HepG2 (cell line): ENCODE measurements at regions not wholly inside any gene's neighbourhood (a gene's known extent, or its start where the extent isn't known, plus 50 kb on each side); places are given as distances from the start of the nearest gene placed in this dataset.

Experiments used
- ATAC-seq: fragments of 200-7000 bp; cut with Tn5 transposase; 3 replicates; pipeline ENCODE4 v1.9.1; 2020; ENCODE audit warnings: mild to moderate bottlenecking, moderate library complexity
- BruUV-seq: library from RNA; stranded (reverse); fragments of 400-500 nt; replicated peaks from 2 replicates; lab custom pipeline; 2021; lab: Mats Ljungman, UMichigan
- CTCF ChIA-PET: fragments of 300-600 bp; formaldehyde crosslinking; extraction: SDS; loops from one replicate; lab custom pipeline; 2021; ENCODE audit warnings: low total read pairs, inconsistent platforms, low intra/inter-chr PET ratio; lab: Yijun Ruan, JAX
- POLR2A ChIA-PET: fragments of 350-600 bp; sonication (Branson Sonifier 250); formaldehyde crosslinking; loops from one replicate; lab custom pipeline; 2020; ENCODE audit warnings: antibody characterized with exemption, inconsistent platforms; lab: Yijun Ruan, JAX
- DNase-seq: peaks from one replicate; pipeline ENCODE4 v3.0.0-alpha.2; 2015; ENCODE audit warnings: low spot score
- FAIRE-seq: peaks from 3 replicates; lab custom pipeline; 2011; peaks lifted over from hg19 to GRCh38; lab: Jason Lieb, UNC
- H2AFZ ChIP-seq: one replicate; pipeline ENCODE4 v1.6.1; 2011; ENCODE audit warnings: low read length, inconsistent platforms
- H3K27ac ChIP-seq: fragments of 300-600 bp; 3 replicates; pipeline ENCODE4 v1.8.0; 2011; ENCODE audit warnings: mixed run types, mild to moderate bottlenecking, mixed read lengths, low read length, inconsistent platforms; ENCODE audit not compliant: insufficient read depth; ENCODE audit errors: extremely low read length
- H3K27me3 ChIP-seq, 2 experiments: fragments of 200-600 bp in 1 of 2; 2 replicates in 1 of 2; 3 replicates in 1 of 2; pipeline versions ENCODE4 v1.6.0 to v1.8.0; 2011; ENCODE audit warnings: low read length in 2 of 2, mild to moderate bottlenecking in 2 of 2, moderate library complexity in 2 of 2, inconsistent platforms in 1 of 2; ENCODE audit not compliant: insufficient read depth in 2 of 2, control insufficient read depth in 1 of 2
- H3K36me3 ChIP-seq, 2 experiments: fragments of 200-600 bp in 1 of 2; replicated peaks in 1 of 2; 2 replicates in 1 of 2; 3 replicates in 1 of 2; pipeline versions ENCODE4 v1.5.1 to v1.8.0; 2011; ENCODE audit warnings: low read length in 2 of 2, inconsistent platforms in 1 of 2; ENCODE audit not compliant: insufficient read depth in 2 of 2, control insufficient read depth in 1 of 2
- H3K4me1 ChIP-seq: 2 replicates; pipeline ENCODE4 v1.5.1; 2012; ENCODE audit warnings: low read length, inconsistent platforms; ENCODE audit not compliant: insufficient read depth
- H3K4me2 ChIP-seq: 2 replicates; pipeline ENCODE4 v1.6.0; 2011; ENCODE audit warnings: low read depth, low read length, inconsistent platforms
- H3K4me3 ChIP-seq, 3 experiments: fragments of 200-600 bp in 1 of 3; sonication (generic), shearing (Covaris generic) in 1 of 3; replicated peaks in 1 of 3; 2 replicates each; pipeline ENCODE4 v1.5.1; 2011 to 2016; ENCODE audit warnings: low read length in 3 of 3, inconsistent platforms in 2 of 3, low read depth in 2 of 3, mild to moderate bottlenecking in 2 of 3, control low read depth in 1 of 3, mixed read lengths in 1 of 3; ENCODE audit not compliant: insufficient read depth in 1 of 3
- H3K79me2 ChIP-seq: one replicate; pipeline ENCODE4 v1.6.1; 2011; ENCODE audit warnings: low read length, inconsistent platforms; ENCODE audit not compliant: insufficient read depth
- H3K9ac ChIP-seq: 2 replicates; pipeline ENCODE4 v1.6.0; 2011; ENCODE audit warnings: mild to moderate bottlenecking, low read depth, low read length, inconsistent platforms; ENCODE audit not compliant: insufficient read depth
- H3K9me3 ChIP-seq: 2 replicates; pipeline ENCODE4 v1.5.1; 2012; ENCODE audit warnings: mild to moderate bottlenecking, low read length
- H4K20me1 ChIP-seq: 2 replicates; pipeline ENCODE4 v1.6.0; 2011; ENCODE audit warnings: inconsistent platforms, mild to moderate bottlenecking, low read length, moderate library complexity; ENCODE audit not compliant: insufficient read depth
- AHR ChIP-seq: IDR thresholded peaks from 2 replicates; pipeline ENCODE4 v1.6.1; 2018; ENCODE audit warnings: missing genetic modification reagents, missing compliant biosample characterization
- ARID2 ChIP-seq: sonication (generic); formaldehyde crosslinking; IDR thresholded peaks from 2 replicates; pipeline ENCODE4 v1.8.1; 2022; ENCODE audit warnings: mild to moderate bottlenecking, missing genetic modification reagents, borderline replicate concordance
- BRF2 ChIP-seq: sonication (generic); formaldehyde crosslinking; IDR thresholded peaks from 2 replicates; pipeline ENCODE4 v1.8.1; 2022; ENCODE audit warnings: mild to moderate bottlenecking, missing genetic modification reagents
- CCDC6 ChIP-seq: sonication (generic); formaldehyde crosslinking; IDR thresholded peaks from 2 replicates; pipeline ENCODE4 v1.8.1; 2022; ENCODE audit warnings: mild to moderate bottlenecking, missing genetic modification reagents, moderate library complexity
- DMAP1 ChIP-seq: IDR thresholded peaks from 2 replicates; pipeline ENCODE4 v1.6.1; 2016
- ETV5 ChIP-seq: IDR thresholded peaks from 2 replicates; pipeline ENCODE4 v1.6.1; 2018; ENCODE audit warnings: missing biosample characterization, missing genetic modification reagents, inconsistent platforms, borderline replicate concordance
- FOXK2 ChIP-seq: fragments of 450-650 bp; IDR thresholded peaks from 2 replicates; pipeline ENCODE4 v1.6.1; 2016
- HMGXB4 ChIP-seq, 2 experiments: sonication (generic) in 1 of 2; formaldehyde crosslinking in 1 of 2; IDR thresholded peaks; 2 replicates each; pipeline versions ENCODE4 v1.4.0 to v1.6.1; 2018 to 2020; ENCODE audit warnings: missing genetic modification reagents in 2 of 2, borderline replicate concordance in 1 of 2, low read depth in 1 of 2, mild to moderate bottlenecking in 1 of 2, missing biosample characterization in 1 of 2
- HNRNPH1 ChIP-seq: fragments of 200-400 bp; formaldehyde crosslinking; optimal IDR thresholded peaks from 2 replicates; pipeline ENCODE3; 2017; ENCODE audit warnings: mild to moderate bottlenecking, low read depth, low read length
- IKZF1 ChIP-seq: fragments of 450-650 bp; IDR thresholded peaks from 2 replicates; pipeline ENCODE4 v1.7.1; 2016
- MIER3 ChIP-seq: IDR thresholded peaks from 2 replicates; pipeline ENCODE4 v1.6.1; 2016; ENCODE audit warnings: missing compliant biosample characterization, borderline replicate concordance
- SNAPC5 ChIP-seq: sonication (generic); formaldehyde crosslinking; IDR thresholded peaks from 2 replicates; pipeline ENCODE4 v1.8.1; 2023; ENCODE audit warnings: mild to moderate bottlenecking, missing genetic modification reagents, borderline replicate concordance
- ZNF329 ChIP-seq: sonication (generic); formaldehyde crosslinking; IDR thresholded peaks from 2 replicates; pipeline ENCODE4 v1.9.0; 2021; ENCODE audit warnings: low read depth, mild to moderate bottlenecking, missing genetic modification reagents
- ZNF367 ChIP-seq: sonication (generic); formaldehyde crosslinking; IDR thresholded peaks from 2 replicates; pipeline ENCODE4 v1.4.0; 2020; ENCODE audit warnings: missing genetic modification reagents, borderline replicate concordance
- ZNF672 ChIP-seq: sonication (generic); formaldehyde crosslinking; IDR thresholded peaks from 2 replicates; pipeline ENCODE4 v1.8.1; 2022; ENCODE audit warnings: missing genetic modification reagents
- ZNF816 ChIP-seq: sonication (generic); formaldehyde crosslinking; IDR thresholded peaks from 2 replicates; pipeline ENCODE4 v1.8.0; 2022; ENCODE audit warnings: missing genetic modification reagents, mild to moderate bottlenecking, borderline replicate concordance
- ZZZ3 ChIP-seq: sonication (generic); formaldehyde crosslinking; IDR thresholded peaks from 2 replicates; pipeline ENCODE4 v1.4.0; 2020; ENCODE audit warnings: missing genetic modification reagents, mild to moderate bottlenecking, borderline replicate concordance
- WGBS: methylation state at CpG from one replicate; pipeline ENCODE4 v1.1.6; 2017; ENCODE audit warnings: low lambda C conversion rate; 5-methylcytosine and 5-hydroxymethylcytosine counted together
- in situ Hi-C: cut with HindIII; loops from 2 replicates; pipeline ENCODE4 v1.10.0; 2017; ENCODE audit warnings: low pct_unique_long_range_greater_than_20kb; ENCODE audit not compliant: extremely low pct_ligation_motif_present
- intact Hi-C: fragments of 100-400 bp; cut with micrococcal nuclease; formaldehyde crosslinking; loops from one replicate; pipeline ENCODE4 v1.10.0; 2022; ENCODE audit not compliant: unreplicated experiment

GRCh38 chr2:80830891-80831290, 526.3 kb upstream of the LRRTM1 start:
- no peak overlapping the region for H3K4me2 ChIP-seq
- DNase-seq (no peak), ATAC-seq (no peak), FAIRE-seq (no peak)
- H3K4me3 ChIP-seq = no peak overlapping the region
- POLR2A ChIA-PET = no interaction called here
- H3K9ac ChIP-seq = no peak overlapping the region
- intact Hi-C loops = no loop called here
- CTCF ChIA-PET = no interaction called here
- TF ChIP-seq CCDC6 (CRISPR knock-in tag) (no peak), DMAP1 (CRISPR knock-in tag) (no peak), FOXK2 (no peak), ZNF816 (no peak), ARID2 (CRISPR knock-in tag) (no peak), ZNF367 (CRISPR knock-in tag) (no peak), HNRNPH1 (no peak), ETV5 (CRISPR knock-in tag) (no peak), HMGXB4 (CRISPR knock-in tag; IDR thresholded peaks at IDR 0.05; ENCODE audit: borderline replicate concordance in 1 of 2, low read depth in 1 of 2) (no peak), AHR (no peak), BRF2 (no peak), ZZZ3 (CRISPR knock-in tag) (no peak), ZNF672 (CRISPR knock-in tag) (no peak), IKZF1 (no peak), SNAPC5 (no peak), MIER3 (CRISPR knock-in tag) (no peak), ZNF329 (no peak)
- no peaks in the 10 kb centered on the region for H4K20me1 ChIP-seq
- WGBS = 25% methylated on average over 5 of the region's 5 CpGs
- H3K27ac ChIP-seq = no peak overlapping the region
- H3K4me1 ChIP-seq = no peaks in the 10 kb centered on the region
- no peaks in the 10 kb centered on the region for H3K36me3 ChIP-seq
- H3K9me3 ChIP-seq = peaks cover 81% of the 10 kb centered on the region
- no peaks in the 10 kb centered on the region for H3K27me3 ChIP-seq
- no TSS peak for BruUV-seq
- H3K79me2 ChIP-seq = no peaks in the 10 kb centered on the region
- in situ Hi-C loops = no loop called here
- H2AFZ ChIP-seq = no peak overlapping the region
